ENCODE measurements at regions not wholly inside any gene's neighbourhood (a gene's known extent, or its start where the extent isn't known, plus 50 kb on each side); places are given as distances from the start of the nearest gene placed in this dataset.

GRCh38 chr7:131959106-131959812 lies 402.8 kb upstream of the PODXL start:
- Mint-ChIP-seq H3K27me3 (ENCODE audit: low read depth) (peaks cover 4% of the 10 kb centered on the region), H3K36me3 (ENCODE audit: insufficient read depth) (no peaks in the 10 kb centered on the region), H3K4me3 (no peak overlapping the region), H3K9me3 (no peaks in the 10 kb centered on the region), H3K4me1 (ENCODE audit: low read depth) (no peaks in the 10 kb centered on the region)
- DNase-seq (no peak), ATAC-seq (no peak)

- Mint-ChIP-seq H3K4me1 (ENCODE audit: low read depth) (no peaks in the 10 kb centered on the region), H3K9me3 (no peaks in the 10 kb centered on the region), H3K4me3 (no peak overlapping the region), H3K27me3 (ENCODE audit: low read depth) (peaks cover 4% of the 10 kb centered on the region), H3K36me3 (ENCODE audit: insufficient read depth) (no peaks in the 10 kb centered on the region)
- no peak for ATAC-seq
- no peak for DNase-seq
Observed at GRCh38 chr7:131957338-131958020, 401.1 kb upstream of the PODXL start.

GRCh38 chr7:131956864-131957263 lies 400.4 kb upstream of the PODXL start:
- no peaks in the 10 kb centered on the region for H3K9me3 Mint-ChIP-seq
- H3K36me3 Mint-ChIP-seq (ENCODE audit: insufficient read depth), result no peaks in the 10 kb centered on the region
- no peaks in the 10 kb centered on the region for H3K4me1 Mint-ChIP-seq (ENCODE audit: low read depth)
- DNase-seq (no peak), ATAC-seq (no peak)
- H3K27me3 Mint-ChIP-seq (ENCODE audit: low read depth), result peaks cover 2% of the 10 kb centered on the region
- no peak overlapping the region for H3K4me3 Mint-ChIP-seq

GRCh38 chr7:131955679-131956078 lies 399.3 kb upstream of the PODXL start:
- DNase-seq (no peak), ATAC-seq (no peak)
- Mint-ChIP-seq H3K4me3 (no peak overlapping the region), H3K4me1 (ENCODE audit: low read depth) (no peaks in the 10 kb centered on the region), H3K9me3 (no peaks in the 10 kb centered on the region), H3K27me3 (ENCODE audit: low read depth) (peaks cover 2% of the 10 kb centered on the region), H3K36me3 (ENCODE audit: insufficient read depth) (no peaks in the 10 kb centered on the region)

- ATAC-seq, result no peak
Observed at GRCh38 chr7:131953184-131953583, 396.8 kb upstream of the PODXL start.

GRCh38 chr7:131952365-131952764 lies 395.9 kb upstream of the PODXL start:
- Mint-ChIP-seq H3K4me3 (no peak overlapping the region), H3K36me3 (ENCODE audit: insufficient read depth) (no peaks in the 10 kb centered on the region), H3K27me3 (ENCODE audit: low read depth) (peaks cover 5% of the 10 kb centered on the region), H3K4me1 (ENCODE audit: low read depth) (no peaks in the 10 kb centered on the region), H3K9me3 (no peaks in the 10 kb centered on the region)
- DNase-seq (no peak), ATAC-seq (no peak)

More at GRCh38 chr7:131953184-131953583, 396.8 kb upstream of the PODXL start:
- H3K4me1 Mint-ChIP-seq (ENCODE audit: low read depth), result no peaks in the 10 kb centered on the region
- DNase-seq, result no peak
- no peaks in the 10 kb centered on the region for H3K36me3 Mint-ChIP-seq (ENCODE audit: insufficient read depth)
- H3K4me3 Mint-ChIP-seq, result no peak overlapping the region
- no peaks in the 10 kb centered on the region for H3K9me3 Mint-ChIP-seq
- H3K27me3 Mint-ChIP-seq (ENCODE audit: low read depth), result peaks cover 5% of the 10 kb centered on the region

- DNase-seq, result no peak
- no peak for ATAC-seq
- Mint-ChIP-seq H3K27me3 (ENCODE audit: low read depth) (peaks cover 18% of the 10 kb centered on the region), H3K36me3 (ENCODE audit: insufficient read depth) (no peaks in the 10 kb centered on the region), H3K4me1 (ENCODE audit: low read depth) (no peaks in the 10 kb centered on the region), H3K4me3 (no peak overlapping the region), H3K9me3 (no peaks in the 10 kb centered on the region)
Observed at GRCh38 chr7:131950758-131951157, 394.3 kb upstream of the PODXL start.

- Mint-ChIP-seq H3K9me3 (no peaks in the 10 kb centered on the region), H3K4me1 (ENCODE audit: low read depth) (no peaks in the 10 kb centered on the region), H3K27me3 (ENCODE audit: low read depth) (peaks cover 24% of the 10 kb centered on the region), H3K4me3 (no peak overlapping the region), H3K36me3 (ENCODE audit: insufficient read depth) (no peaks in the 10 kb centered on the region)
- DNase-seq (no peak), ATAC-seq (no peak)
Observed at GRCh38 chr7:131949659-131950058, 393.2 kb upstream of the PODXL start.

- Mint-ChIP-seq H3K4me3 (no peak overlapping the region), H3K4me1 (ENCODE audit: low read depth) (no peaks in the 10 kb centered on the region), H3K9me3 (no peaks in the 10 kb centered on the region), H3K27me3 (ENCODE audit: low read depth) (peaks cover 33% of the 10 kb centered on the region), H3K36me3 (ENCODE audit: insufficient read depth) (no peaks in the 10 kb centered on the region)
- DNase-seq (no peak), ATAC-seq (no peak)
Observed at GRCh38 chr7:131948434-131949053, 392.1 kb upstream of the PODXL start.

GRCh38 chr7:131947661-131948060 lies 391.2 kb upstream of the PODXL start:
- H3K36me3 Mint-ChIP-seq (ENCODE audit: insufficient read depth), result no peaks in the 10 kb centered on the region
- no peak overlapping the region for H3K4me3 Mint-ChIP-seq
- H3K4me1 Mint-ChIP-seq (ENCODE audit: low read depth), result no peaks in the 10 kb centered on the region
- no peak for ATAC-seq
- no peaks in the 10 kb centered on the region for H3K9me3 Mint-ChIP-seq
- DNase-seq, result no peak
- H3K27me3 Mint-ChIP-seq (ENCODE audit: low read depth), result peaks cover 33% of the 10 kb centered on the region

- no peaks in the 10 kb centered on the region for H3K36me3 Mint-ChIP-seq (ENCODE audit: insufficient read depth)
- DNase-seq (no peak), ATAC-seq (no peak)
- no peaks in the 10 kb centered on the region for H3K4me1 Mint-ChIP-seq (ENCODE audit: low read depth)
- H3K27me3 Mint-ChIP-seq (ENCODE audit: low read depth), result peaks cover 33% of the 10 kb centered on the region
- H3K9me3 Mint-ChIP-seq, result no peaks in the 10 kb centered on the region
- H3K4me3 Mint-ChIP-seq, result no peak overlapping the region
Observed at GRCh38 chr7:131945957-131946544, 389.6 kb upstream of the PODXL start.

- Mint-ChIP-seq H3K4me3 (no peak overlapping the region), H3K27me3 (ENCODE audit: low read depth) (peaks cover 33% of the 10 kb centered on the region), H3K4me1 (ENCODE audit: low read depth) (no peaks in the 10 kb centered on the region), H3K9me3 (no peaks in the 10 kb centered on the region), H3K36me3 (ENCODE audit: insufficient read depth) (no peaks in the 10 kb centered on the region)
- DNase-seq, result no peak
- ATAC-seq, result peak in 1 of 2 donors; percentile 28
Observed at GRCh38 chr7:131945313-131945911, 389.0 kb upstream of the PODXL start.

- Mint-ChIP-seq H3K4me1 (ENCODE audit: low read depth) (no peaks in the 10 kb centered on the region), H3K36me3 (ENCODE audit: insufficient read depth) (no peaks in the 10 kb centered on the region), H3K27me3 (ENCODE audit: low read depth) (peaks cover 33% of the 10 kb centered on the region), H3K4me3 (no peak overlapping the region), H3K9me3 (no peaks in the 10 kb centered on the region)
- DNase-seq (no peak), ATAC-seq (no peak)
Observed at GRCh38 chr7:131944556-131945069, 388.2 kb upstream of the PODXL start.

- DNase-seq (no peak), ATAC-seq (no peak)
- H3K4me3 Mint-ChIP-seq, result no peak overlapping the region
- H3K9me3 Mint-ChIP-seq, result no peaks in the 10 kb centered on the region
- no peaks in the 10 kb centered on the region for H3K4me1 Mint-ChIP-seq (ENCODE audit: low read depth)
- no peaks in the 10 kb centered on the region for H3K36me3 Mint-ChIP-seq (ENCODE audit: insufficient read depth)
- H3K27me3 Mint-ChIP-seq (ENCODE audit: low read depth), result peaks cover 31% of the 10 kb centered on the region
Observed at GRCh38 chr7:131943646-131944045, 387.2 kb upstream of the PODXL start.

All from activated T-cell treated with anti-CD3 and anti-CD28 coated beads, Interleukin-2, amount 50 U/mL, for 4 hours (primary cell).